ENCODE measurements at regions not wholly inside any gene's neighbourhood (a gene's known extent, or its start where the extent isn't known, plus 50 kb on each side); places are given as distances from the start of the nearest gene placed in this dataset.

- DNase-seq (ENCODE audit: low read depth): peak; percentile 63
Observed at GRCh38 chr14:58887931-58888330, 250.2 kb downstream of the DACT1 start.

DNA sequence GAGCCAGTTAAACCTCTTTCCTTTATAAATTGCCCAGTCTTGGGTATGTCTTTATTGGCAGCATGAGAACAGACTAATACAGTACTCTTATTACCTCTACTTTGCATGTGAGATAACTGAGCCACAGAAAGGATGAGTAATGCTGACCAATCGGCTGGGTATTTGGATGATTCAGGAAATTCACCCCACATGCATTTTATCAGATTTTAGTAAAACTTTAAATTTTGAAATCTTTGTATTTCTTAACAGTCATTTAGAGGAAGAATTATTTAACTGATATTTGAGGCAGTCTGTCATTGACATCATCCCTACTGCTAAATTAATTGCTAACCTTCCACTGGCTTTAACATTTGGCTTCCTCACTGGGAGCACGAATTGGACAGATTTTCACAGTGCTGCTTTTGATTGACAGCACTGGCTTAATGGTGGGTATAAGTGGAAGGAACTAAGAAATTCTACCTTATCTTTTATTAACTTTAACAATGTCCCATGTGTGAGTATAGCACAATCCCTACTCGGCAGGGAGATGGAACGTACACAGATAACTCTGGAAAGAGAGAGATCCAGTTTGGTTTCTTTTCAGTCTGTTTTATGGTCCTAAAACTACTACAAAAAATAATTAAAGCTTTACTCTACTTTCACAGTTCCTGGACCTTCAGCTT is 261.0 kb downstream of the DACT1 start:
- DNase-seq (ENCODE audit: low read depth): peak; percentile 97

GRCh38 chr14:58899317-58899713 is 261.6 kb downstream of the DACT1 start:
- peak; percentile 92 for DNase-seq (ENCODE audit: low read depth)

GRCh38 chr14:58901826-58902225 is 264.1 kb downstream of the DACT1 start:
- no peak for DNase-seq (ENCODE audit: low read depth)

DNA sequence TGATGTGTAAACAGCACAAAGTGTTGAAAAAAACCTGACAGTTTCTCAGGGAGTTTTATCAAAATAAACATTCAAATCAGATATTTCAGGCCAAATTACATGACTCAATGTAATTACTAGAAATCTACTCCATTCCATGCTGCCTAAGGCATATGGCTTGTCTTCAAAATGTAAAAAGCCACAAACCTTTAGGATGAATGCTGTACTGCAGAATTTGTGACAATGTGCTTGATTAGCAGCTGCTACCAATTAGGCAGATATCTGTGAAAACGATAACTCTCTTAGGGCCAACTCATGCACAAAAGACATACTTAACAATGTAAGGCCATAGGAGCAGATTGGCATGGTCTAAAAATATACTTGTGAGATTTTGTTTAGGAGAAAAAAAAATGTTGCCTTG is 267.0 kb downstream of the DACT1 start:
- DNase-seq (ENCODE audit: low read depth): no peak

DNA sequence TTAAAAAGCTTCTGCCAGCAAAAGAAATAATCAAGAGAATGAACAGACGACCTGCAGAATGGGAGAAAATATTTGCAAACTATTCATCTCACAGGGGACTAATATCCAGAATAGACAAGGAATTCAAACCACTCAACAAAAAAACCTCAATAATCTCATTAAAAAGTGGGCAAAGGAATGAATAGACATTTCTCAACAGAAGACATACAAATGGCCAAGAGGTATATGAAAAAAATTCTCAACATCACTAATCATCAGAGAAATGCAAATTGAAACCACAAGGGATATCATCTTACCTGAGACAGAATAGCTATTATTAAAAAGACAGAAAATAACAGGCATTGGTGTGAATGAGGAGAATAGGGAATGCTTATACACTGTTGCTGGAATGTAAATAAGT is 270.0 kb downstream of the DACT1 start:
- no peak for DNase-seq (ENCODE audit: low read depth)

DNA sequence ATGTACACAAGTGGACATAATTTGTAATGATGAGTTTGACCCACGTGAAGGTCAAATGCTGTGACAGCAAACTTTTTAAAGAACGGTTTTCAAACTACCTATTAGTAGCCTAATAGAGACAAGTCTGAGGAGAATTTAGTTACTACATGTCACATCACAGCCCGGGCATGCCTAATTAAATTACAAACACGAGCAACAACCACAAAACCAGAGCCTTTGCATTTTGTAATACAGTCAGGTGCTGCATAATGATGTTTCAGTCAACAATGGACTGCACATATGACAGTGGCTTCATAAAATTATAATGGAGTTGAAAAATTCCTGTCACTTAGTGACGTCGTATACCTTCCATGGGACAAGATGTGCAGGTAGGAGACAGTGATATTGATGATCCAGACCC is 274.5 kb downstream of the DACT1 start:
- no peak for DNase-seq (ENCODE audit: low read depth)

- peak; percentile 15 for DNase-seq (ENCODE audit: low read depth)
Observed at GRCh38 chr14:58912799-58913432, 275.2 kb downstream of the DACT1 start.

GRCh38 chr14:58914279-58914855 is 274.1 kb upstream of the DAAM1 start:
- peak; percentile 16 for DNase-seq (ENCODE audit: low read depth)

DNA sequence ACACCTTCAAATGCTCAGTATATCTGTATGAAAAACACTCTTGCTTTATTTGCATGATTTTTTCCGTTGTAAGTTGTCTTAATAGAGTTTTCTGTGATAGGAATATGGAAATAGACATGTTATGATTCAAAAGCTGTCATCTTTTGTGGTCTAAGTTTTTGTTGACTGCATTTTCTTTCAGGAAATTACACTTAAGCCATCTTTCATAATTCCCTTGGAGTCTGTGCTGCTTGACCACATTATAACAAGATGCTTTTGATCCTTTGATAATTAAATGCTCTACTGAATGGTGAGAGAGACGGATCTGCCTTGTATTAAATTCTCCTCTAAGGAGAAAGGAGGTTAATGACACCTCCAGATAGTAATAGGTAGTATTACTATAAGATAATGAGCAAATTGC is 272.8 kb upstream of the DAAM1 start:
- DNase-seq (ENCODE audit: low read depth): peak; percentile 30

- peak; percentile 84 for DNase-seq (ENCODE audit: low read depth)
Observed at GRCh38 chr14:58918066-58918738, 270.3 kb upstream of the DAAM1 start.

DNA sequence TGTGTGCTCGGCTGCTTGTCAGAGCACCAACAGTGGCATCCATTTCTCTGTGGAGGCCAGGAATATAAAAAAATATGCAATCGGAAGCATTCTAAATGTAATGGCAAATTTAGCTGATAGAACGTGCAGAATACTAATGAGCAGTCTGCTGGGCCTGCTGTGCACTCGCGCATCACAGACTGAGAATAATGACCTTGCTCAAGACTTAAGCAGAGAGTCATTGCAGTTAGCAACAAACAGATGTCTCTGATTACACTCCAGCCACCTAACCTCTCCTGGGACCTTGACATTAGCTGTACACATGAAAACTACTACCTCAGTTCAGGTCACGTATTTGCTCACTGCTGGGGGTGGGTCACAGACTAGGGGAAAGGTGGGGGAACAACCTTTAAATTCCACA is 269.2 kb upstream of the DAAM1 start:
- peak; percentile 47 for DNase-seq (ENCODE audit: low read depth)

DNA sequence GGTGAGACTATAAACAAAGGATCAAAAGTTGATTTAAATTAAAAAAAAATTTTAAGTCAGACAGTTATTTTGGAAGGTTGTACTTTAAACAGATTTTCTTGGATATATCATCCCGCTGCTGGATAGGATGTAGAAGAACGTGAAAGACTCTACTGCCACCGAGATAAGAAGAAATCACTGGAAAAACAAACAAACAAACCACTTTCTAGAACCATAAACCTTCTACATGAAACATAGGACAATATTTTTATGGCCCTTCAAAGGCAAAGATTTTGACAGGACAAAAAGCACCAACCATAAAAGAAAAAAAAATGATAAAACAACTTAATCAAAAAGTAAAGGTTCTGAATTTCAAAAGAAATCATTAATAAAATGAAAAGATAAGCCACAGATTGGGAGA is 268.2 kb upstream of the DAAM1 start:
- no peak for DNase-seq (ENCODE audit: low read depth)

GRCh38 chr14:58922201-58922940 is 266.1 kb upstream of the DAAM1 start:
- peak; percentile 27 for DNase-seq (ENCODE audit: low read depth)

DNA sequence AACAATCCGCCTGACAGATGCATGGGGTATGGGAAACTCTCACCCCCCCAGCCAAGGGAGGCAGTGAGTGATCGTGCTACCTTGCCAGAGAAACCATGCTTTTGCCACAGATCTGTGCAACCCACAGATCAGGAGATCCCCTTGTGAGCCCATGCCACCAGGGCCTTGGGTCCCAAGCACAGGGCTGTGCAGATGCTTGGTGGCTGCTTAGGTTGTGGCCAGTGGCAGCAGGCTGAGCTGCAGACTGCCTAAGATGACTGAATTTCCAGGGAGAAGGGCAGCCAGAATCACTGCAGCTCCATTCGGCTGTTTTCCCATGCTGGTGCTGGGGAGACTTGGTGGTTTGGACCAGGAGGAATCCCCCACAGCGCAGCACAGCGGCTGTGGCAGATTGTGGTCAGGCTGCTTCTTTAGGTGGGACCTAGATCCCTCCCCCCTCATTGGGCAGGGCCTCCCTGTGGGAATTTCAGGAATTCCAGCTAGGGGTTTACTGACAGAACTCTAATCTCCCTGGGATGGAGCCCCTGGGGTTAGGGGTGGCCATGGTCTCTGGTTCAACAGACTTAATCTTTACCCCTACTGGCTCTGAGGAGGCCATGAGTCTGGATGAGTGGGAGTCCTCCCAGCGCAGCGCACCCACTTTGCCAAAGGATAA is 264.6 kb upstream of the DAAM1 start:
- DNase-seq (ENCODE audit: low read depth): no peak

- peak; percentile 70 for DNase-seq (ENCODE audit: low read depth)
Observed at GRCh38 chr14:58941629-58942028, 246.8 kb upstream of the DAAM1 start.

- DNase-seq (ENCODE audit: low read depth): peak; percentile 53
Observed at GRCh38 chr14:58942516-58942915, 246.0 kb upstream of the DAAM1 start.

- no peak for DNase-seq (ENCODE audit: low read depth)
Observed at GRCh38 chr14:58944343-58944967, 244.0 kb upstream of the DAAM1 start.

DNA sequence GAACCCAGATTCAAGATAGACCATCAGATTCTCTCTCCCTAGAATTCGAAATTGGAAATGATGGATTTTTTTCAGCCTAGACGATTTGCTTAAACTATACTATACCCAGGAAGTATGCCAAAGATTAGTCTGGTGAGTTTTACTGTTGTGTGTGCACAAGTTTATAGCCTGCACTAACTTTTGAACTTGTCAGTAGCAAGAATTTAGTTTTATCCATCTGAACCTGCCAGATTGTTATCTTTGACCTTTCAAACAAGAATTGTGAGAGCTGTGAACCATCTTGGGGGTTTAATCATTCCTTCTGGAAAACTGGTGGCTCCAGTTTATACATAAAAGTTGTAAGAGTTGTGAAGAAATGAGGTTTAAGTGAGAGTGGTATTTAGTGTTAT is 243.5 kb upstream of the DAAM1 start:
- DNase-seq (ENCODE audit: low read depth): no peak

- no peak for DNase-seq (ENCODE audit: low read depth)
Observed at GRCh38 chr14:58946431-58946830, 242.0 kb upstream of the DAAM1 start.

- peak; percentile 24 for DNase-seq (ENCODE audit: low read depth)
Observed at GRCh38 chr14:58947156-58947555, 241.3 kb upstream of the DAAM1 start.

All from iris pigment epithelial cell (primary cell).